HEK293T (cell line): ENCODE measurements at regions not wholly inside any gene's neighbourhood (a gene's known extent, or its start where the extent isn't known, plus 50 kb on each side); places are given as distances from the start of the nearest gene placed in this dataset.

ENCODE experiments used
- ARNT ChIP-seq: fragments of 450-650 bp; IDR thresholded peaks from 2 replicates; pipeline ENCODE4 v1.6.1; 2017; ENCODE audit warnings: mild to moderate bottlenecking
- ELF4 ChIP-seq: fragments of 450-650 bp; IDR thresholded peaks from 2 replicates; pipeline ENCODE4 v1.6.1; 2017; ENCODE audit warnings: antibody characterized with exemption
- L3MBTL2 ChIP-seq: fragments of 450-650 bp; conservative IDR thresholded peaks from 2 replicates; pipeline ENCODE4 v1.6.1; 2016; ENCODE audit warnings: mild to moderate bottlenecking
- SP1 ChIP-seq: fragments of 450-650 bp; IDR thresholded peaks from 2 replicates; pipeline ENCODE4 v1.6.1; 2017
- TARDBP ChIP-seq: fragments of 450-650 bp; IDR thresholded peaks from 2 replicates; pipeline ENCODE4 v1.6.1; 2016
- TF ChIP-seq, protein P1 (sequence below): fragments of 450-650 bp; IDR thresholded peaks from 2 replicates; pipeline ENCODE4 v1.6.1; 2016

GRCh38 chrX:150092549-150092948, 154.3 kb upstream of the EOLA2 start:
- no peak for TF ChIP-seq ELF4
- TF ChIP-seq, protein P1, sequence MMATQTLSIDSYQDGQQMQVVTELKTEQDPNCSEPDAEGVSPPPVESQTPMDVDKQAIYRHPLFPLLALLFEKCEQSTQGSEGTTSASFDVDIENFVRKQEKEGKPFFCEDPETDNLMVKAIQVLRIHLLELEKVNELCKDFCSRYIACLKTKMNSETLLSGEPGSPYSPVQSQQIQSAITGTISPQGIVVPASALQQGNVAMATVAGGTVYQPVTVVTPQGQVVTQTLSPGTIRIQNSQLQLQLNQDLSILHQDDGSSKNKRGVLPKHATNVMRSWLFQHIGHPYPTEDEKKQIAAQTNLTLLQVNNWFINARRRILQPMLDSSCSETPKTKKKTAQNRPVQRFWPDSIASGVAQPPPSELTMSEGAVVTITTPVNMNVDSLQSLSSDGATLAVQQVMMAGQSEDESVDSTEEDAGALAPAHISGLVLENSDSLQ: no peak
- no peak for TF ChIP-seq TARDBP
- TF ChIP-seq SP1: no peak
- TF ChIP-seq L3MBTL2: no peak
- TF ChIP-seq ARNT: no peak
